Body of pancreas (tissue), 4 donors: ENCODE measurements at regions not wholly inside any gene's neighbourhood (a gene's known extent, or its start where the extent isn't known, plus 50 kb on each side); places are given as distances from the start of the nearest gene placed in this dataset.

Experiments
- POLR2A ChIP-seq, 3 donors: fragments of 450-650 bp; IDR thresholded peaks; one replicate each; pipeline ENCODE4 v1.6.1; 2016; ENCODE audit warnings: antibody characterized with exemption in 3 of 3, mild to moderate bottlenecking in 2 of 3
- TF ChIP-seq, protein P1 (sequence below), 7 experiments: fragments of 450-650 bp in 4 of 7; fragments of 200-600 bp in 3 of 7; sonication (generic) in 3 of 7; IDR thresholded peaks; one replicate each; pipeline ENCODE4 v1.5.1; 2016 to 2019; ENCODE audit warnings: antibody characterized with exemption in 7 of 7

DNA sequence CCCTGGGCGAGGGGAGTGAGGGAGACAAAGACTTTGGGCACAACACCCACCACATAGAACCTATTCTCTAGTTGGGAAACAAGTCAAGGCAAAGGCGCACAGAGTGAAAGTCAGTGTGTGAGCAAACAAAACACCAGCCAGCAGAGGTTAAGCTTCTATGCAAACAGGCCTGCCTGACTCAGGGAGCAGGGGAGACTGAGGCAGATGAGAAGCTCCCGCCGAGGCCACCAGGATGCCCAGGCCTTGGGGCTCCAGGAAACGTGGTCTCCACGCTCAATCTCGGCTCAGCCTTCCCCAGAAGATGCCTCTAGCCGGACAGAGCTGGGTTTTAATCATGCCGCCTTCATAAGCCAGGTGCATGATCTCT, 74.1 kb upstream of the KCNMA1 start:
- TF ChIP-seq, protein P1, sequence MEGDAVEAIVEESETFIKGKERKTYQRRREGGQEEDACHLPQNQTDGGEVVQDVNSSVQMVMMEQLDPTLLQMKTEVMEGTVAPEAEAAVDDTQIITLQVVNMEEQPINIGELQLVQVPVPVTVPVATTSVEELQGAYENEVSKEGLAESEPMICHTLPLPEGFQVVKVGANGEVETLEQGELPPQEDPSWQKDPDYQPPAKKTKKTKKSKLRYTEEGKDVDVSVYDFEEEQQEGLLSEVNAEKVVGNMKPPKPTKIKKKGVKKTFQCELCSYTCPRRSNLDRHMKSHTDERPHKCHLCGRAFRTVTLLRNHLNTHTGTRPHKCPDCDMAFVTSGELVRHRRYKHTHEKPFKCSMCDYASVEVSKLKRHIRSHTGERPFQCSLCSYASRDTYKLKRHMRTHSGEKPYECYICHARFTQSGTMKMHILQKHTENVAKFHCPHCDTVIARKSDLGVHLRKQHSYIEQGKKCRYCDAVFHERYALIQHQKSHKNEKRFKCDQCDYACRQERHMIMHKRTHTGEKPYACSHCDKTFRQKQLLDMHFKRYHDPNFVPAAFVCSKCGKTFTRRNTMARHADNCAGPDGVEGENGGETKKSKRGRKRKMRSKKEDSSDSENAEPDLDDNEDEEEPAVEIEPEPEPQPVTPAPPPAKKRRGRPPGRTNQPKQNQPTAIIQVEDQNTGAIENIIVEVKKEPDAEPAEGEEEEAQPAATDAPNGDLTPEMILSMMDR (IDR thresholded peaks at IDR 0.05): no peak
- no peak for TF ChIP-seq POLR2A (IDR thresholded peaks at IDR 0.05)
